Esophagus (tissue), 2 donors: ENCODE measurements at regions not wholly inside any gene's neighbourhood (a gene's known extent, or its start where the extent isn't known, plus 50 kb on each side); places are given as distances from the start of the nearest gene placed in this dataset.

ENCODE experiments used
- H3K27ac ChIP-seq, 2 donors: one replicate each; pipeline ENCODE4 v1.5.1; 2013; ENCODE audit warnings: low read depth in 2 of 2, mild to moderate bottlenecking in 2 of 2, inconsistent platforms in 1 of 2, low read length in 1 of 2, moderate library complexity in 1 of 2
- H3K27me3 ChIP-seq, 2 donors: one replicate each; pipeline ENCODE4 v1.6.1; 2013; ENCODE audit warnings: low read length in 2 of 2, control low read depth in 1 of 2, mild to moderate bottlenecking in 1 of 2; ENCODE audit not compliant: insufficient read depth in 2 of 2, control insufficient read depth in 1 of 2
- H3K36me3 ChIP-seq, 2 donors: one replicate each; pipeline ENCODE4 v1.6.1; 2013; ENCODE audit warnings: low read length in 1 of 2; ENCODE audit not compliant: control insufficient read depth in 2 of 2, insufficient read depth in 2 of 2
- H3K4me1 ChIP-seq, 2 donors: one replicate each; pipeline ENCODE4 v1.6.1; 2013; ENCODE audit warnings: low read length in 1 of 2; ENCODE audit not compliant: control insufficient read depth in 2 of 2, insufficient read depth in 2 of 2
- H3K4me3 ChIP-seq, 2 donors: one replicate each; pipeline ENCODE4 v1.5.1; 2013; ENCODE audit warnings: low read length in 2 of 2, mild to moderate bottlenecking in 2 of 2, low read depth in 1 of 2, moderate library complexity in 1 of 2
- H3K9me3 ChIP-seq, 2 donors: one replicate each; pipeline ENCODE4 v1.6.1; 2013; ENCODE audit warnings: mild to moderate bottlenecking in 2 of 2, low read depth in 1 of 2, low read length in 1 of 2, moderate library complexity in 1 of 2; ENCODE audit not compliant: control insufficient read depth in 2 of 2, insufficient read depth in 1 of 2
- WGBS, 2 donors: extraction: QIAGEN DNeasy Blood & Tissue Kit; methylation state at CpG; one replicate each; pipeline ENCODE4 v1.1.7; 2013; 5-methylcytosine and 5-hydroxymethylcytosine counted together
- donor health status: healthy with polysubstance abuse.
- donor health status: Bipolar disorder and iron deficiency.

GRCh38 chr1:5711079-5711478 is 281.1 kb downstream of the NPHP4 start:
- no peaks in the 10 kb centered on the region for H3K27me3 ChIP-seq
- peaks cover 0 to 2% of the 10 kb centered on the region in 2 donors for H3K9me3 ChIP-seq
- no peak overlapping the region for H3K27ac ChIP-seq
- no peaks in the 10 kb centered on the region for H3K4me1 ChIP-seq
- H3K36me3 ChIP-seq: no peaks in the 10 kb centered on the region
- 82 to 83% methylated on average over 7 of the region's 7 CpGs for WGBS, 2 donors
- H3K4me3 ChIP-seq: no peak overlapping the region

GRCh38 chr1:5709976-5710375 is 282.2 kb downstream of the NPHP4 start:
- WGBS, 2 donors: 74 to 79% methylated on average over 3 of the region's 3 CpGs
- no peak overlapping the region for H3K27ac ChIP-seq
- no peaks in the 10 kb centered on the region for H3K4me1 ChIP-seq
- no peaks in the 10 kb centered on the region for H3K27me3 ChIP-seq
- H3K9me3 ChIP-seq: peaks cover 0 to 2% of the 10 kb centered on the region in 2 donors
- no peak overlapping the region for H3K4me3 ChIP-seq
- H3K36me3 ChIP-seq: no peaks in the 10 kb centered on the region

GRCh38 chr1:5709461-5709975 is 282.7 kb downstream of the NPHP4 start:
- H3K4me1 ChIP-seq: no peaks in the 10 kb centered on the region

GRCh38 chr1:5708346-5709245 is 283.6 kb downstream of the NPHP4 start:
- Histone ChIP-seq H3K4me3 (no peak overlapping the region), H3K27me3 (no peaks in the 10 kb centered on the region), H3K4me1 (no peaks in the 10 kb centered on the region), H3K9me3 (peaks cover 0 to 2% of the 10 kb centered on the region in 2 donors), H3K27ac (no peak overlapping the region), H3K36me3 (no peaks in the 10 kb centered on the region)
- 78 to 88% methylated on average over 27 of the region's 27 CpGs for WGBS, 2 donors

More at GRCh38 chr1:5709461-5709975, 282.7 kb downstream of the NPHP4 start:
- Histone ChIP-seq H3K27me3 (no peaks in the 10 kb centered on the region), H3K27ac (no peak overlapping the region), H3K4me3 (no peak overlapping the region), H3K36me3 (no peaks in the 10 kb centered on the region), H3K9me3 (peaks cover 0 to 2% of the 10 kb centered on the region in 2 donors)
- WGBS, 2 donors: 71 to 72% methylated on average over 6 of the region's 6 CpGs

GRCh38 chr1:5707566-5708345 is 284.5 kb downstream of the NPHP4 start:
- Histone ChIP-seq H3K9me3 (peaks cover 0 to 2% of the 10 kb centered on the region in 2 donors), H3K27ac (no peak overlapping the region), H3K27me3 (no peaks in the 10 kb centered on the region), H3K4me1 (no peaks in the 10 kb centered on the region), H3K36me3 (no peaks in the 10 kb centered on the region), H3K4me3 (no peak overlapping the region)
- 73 to 74% methylated on average over 12 of the region's 12 CpGs for WGBS, 2 donors

- Histone ChIP-seq H3K9me3 (peaks cover 0 to 2% of the 10 kb centered on the region in 2 donors), H3K4me1 (no peaks in the 10 kb centered on the region), H3K4me3 (no peak overlapping the region), H3K27ac (no peak overlapping the region), H3K27me3 (no peaks in the 10 kb centered on the region), H3K36me3 (no peaks in the 10 kb centered on the region)
- WGBS, 2 donors: 85 to 94% methylated on average over 5 of the region's 5 CpGs
These were observed 286.0 kb downstream of the NPHP4 start for GRCh38 chr1:5706239-5706638.

GRCh38 chr1:5705751-5706150 is 286.5 kb downstream of the NPHP4 start:
- WGBS, 2 donors: 85 to 88% methylated on average over 10 of the region's 10 CpGs
- no peaks in the 10 kb centered on the region for H3K4me1 ChIP-seq
- H3K9me3 ChIP-seq: peaks cover 0 to 2% of the 10 kb centered on the region in 2 donors
- no peaks in the 10 kb centered on the region for H3K36me3 ChIP-seq
- H3K27ac ChIP-seq: no peak overlapping the region
- H3K4me3 ChIP-seq: no peak overlapping the region
- H3K27me3 ChIP-seq: no peaks in the 10 kb centered on the region

- no peak overlapping the region for H3K27ac ChIP-seq
- WGBS, 2 donors: 76 to 78% methylated on average over 18 of the region's 18 CpGs
- H3K4me1 ChIP-seq: no peaks in the 10 kb centered on the region
- no peaks in the 10 kb centered on the region for H3K36me3 ChIP-seq
- H3K4me3 ChIP-seq: no peak overlapping the region
- peaks cover 0 to 2% of the 10 kb centered on the region in 2 donors for H3K9me3 ChIP-seq
- H3K27me3 ChIP-seq: no peaks in the 10 kb centered on the region
These were observed 287.4 kb downstream of the NPHP4 start for GRCh38 chr1:5704561-5705514.

- no peaks in the 10 kb centered on the region for H3K4me1 ChIP-seq
- H3K27me3 ChIP-seq: peaks cover 0 to 4% of the 10 kb centered on the region in 2 donors
- H3K4me3 ChIP-seq: no peak overlapping the region
- no peaks in the 10 kb centered on the region for H3K9me3 ChIP-seq
- 82 to 83% methylated on average over 4 of the region's 4 CpGs for WGBS, 2 donors
- H3K36me3 ChIP-seq: no peaks in the 10 kb centered on the region
- no peak overlapping the region for H3K27ac ChIP-seq
These were observed 290.6 kb downstream of the NPHP4 start for GRCh38 chr1:5701642-5702041.
